ENCODE measurements at regions not wholly inside any gene's neighbourhood (a gene's known extent, or its start where the extent isn't known, plus 50 kb on each side); places are given as distances from the start of the nearest gene placed in this dataset.

- no peak for TF ChIP-seq CTCF (optimal IDR thresholded peaks at IDR 0.05 in 1 of 3, IDR thresholded peaks at IDR 0.05 in 1 of 3, conservative IDR thresholded peaks at IDR 0.05 in 1 of 3; ENCODE audit: extremely low read depth in 1 of 3, insufficient read depth in 2 of 3, low read length in 3 of 3)
- TF ChIP-seq EZH2 (IDR thresholded peaks at IDR 0.05; ENCODE audit: low read length): no peak
These were observed 298.6 kb downstream of the LMX1A start for GRCh38 chr1:165057956-165058355.

Measured in keratinocyte (primary cell).